ENCODE measurements at regions not wholly inside any gene's neighbourhood (a gene's known extent, or its start where the extent isn't known, plus 50 kb on each side); places are given as distances from the start of the nearest gene placed in this dataset.

GRCh38 chr22:48959496-48959895 lies 868.2 kb downstream of the BRD1 start:
- Histone ChIP-seq H3K36me3 (ENCODE audit: control insufficient read depth, insufficient read depth, low read length) (no peaks in the 10 kb centered on the region), H3K27me3 (replicated peaks; ENCODE audit: control insufficient read depth, insufficient read depth, low read length, poor library complexity, severe bottlenecking) (no peaks in the 10 kb centered on the region), H3K4me3 (ENCODE audit: insufficient read depth, low read depth, low read length, poor library complexity, severe bottlenecking) (no peak overlapping the region), H3K9me3 (ENCODE audit: control insufficient read depth, low read length) (no peaks in the 10 kb centered on the region), H3K4me1 (ENCODE audit: control insufficient read depth, insufficient read depth, low read length, poor library complexity, severe bottlenecking) (no peaks in the 10 kb centered on the region), H3K27ac (ENCODE audit: insufficient read depth, low read length, poor library complexity, severe bottlenecking) (no peak overlapping the region)
- no peak for DNase-seq

GRCh38 chr22:48957987-48958321 lies 869.7 kb downstream of the BRD1 start:
- Histone ChIP-seq H3K27ac (ENCODE audit: insufficient read depth, low read length, poor library complexity, severe bottlenecking) (no peak overlapping the region), H3K9me3 (ENCODE audit: control insufficient read depth, low read length) (no peaks in the 10 kb centered on the region), H3K27me3 (replicated peaks; ENCODE audit: control insufficient read depth, insufficient read depth, low read length, poor library complexity, severe bottlenecking) (no peaks in the 10 kb centered on the region), H3K4me3 (ENCODE audit: insufficient read depth, low read depth, low read length, poor library complexity, severe bottlenecking) (no peak overlapping the region), H3K4me1 (ENCODE audit: control insufficient read depth, insufficient read depth, low read length, poor library complexity, severe bottlenecking) (no peaks in the 10 kb centered on the region), H3K36me3 (ENCODE audit: control insufficient read depth, insufficient read depth, low read length) (no peaks in the 10 kb centered on the region)
- DNase-seq, result no peak

- no peak overlapping the region for H3K27ac ChIP-seq (ENCODE audit: insufficient read depth, low read length, poor library complexity, severe bottlenecking)
- H3K36me3 ChIP-seq (ENCODE audit: control insufficient read depth, insufficient read depth, low read length), result no peaks in the 10 kb centered on the region
- no peak overlapping the region for H3K4me3 ChIP-seq (ENCODE audit: insufficient read depth, low read depth, low read length, poor library complexity, severe bottlenecking)
- no peaks in the 10 kb centered on the region for H3K9me3 ChIP-seq (ENCODE audit: control insufficient read depth, low read length)
- no peak for DNase-seq
- no peaks in the 10 kb centered on the region for H3K4me1 ChIP-seq (ENCODE audit: control insufficient read depth, insufficient read depth, low read length, poor library complexity, severe bottlenecking)
- no peaks in the 10 kb centered on the region for H3K27me3 ChIP-seq (replicated peaks; ENCODE audit: control insufficient read depth, insufficient read depth, low read length, poor library complexity, severe bottlenecking)
Observed at GRCh38 chr22:48957311-48957986, 870.2 kb downstream of the BRD1 start.

- H3K36me3 ChIP-seq (ENCODE audit: control insufficient read depth, insufficient read depth, low read length), result no peaks in the 10 kb centered on the region
- H3K4me3 ChIP-seq (ENCODE audit: insufficient read depth, low read depth, low read length, poor library complexity, severe bottlenecking), result no peak overlapping the region
- no peaks in the 10 kb centered on the region for H3K27me3 ChIP-seq (replicated peaks; ENCODE audit: control insufficient read depth, insufficient read depth, low read length, poor library complexity, severe bottlenecking)
- no peak overlapping the region for H3K27ac ChIP-seq (ENCODE audit: insufficient read depth, low read length, poor library complexity, severe bottlenecking)
- no peak for DNase-seq
- no peaks in the 10 kb centered on the region for H3K9me3 ChIP-seq (ENCODE audit: control insufficient read depth, low read length)
- H3K4me1 ChIP-seq (ENCODE audit: control insufficient read depth, insufficient read depth, low read length, poor library complexity, severe bottlenecking), result no peaks in the 10 kb centered on the region
Observed at GRCh38 chr22:48955351-48956311, 872.0 kb downstream of the BRD1 start.

GRCh38 chr22:48954781-48955311 lies 872.8 kb downstream of the BRD1 start:
- Histone ChIP-seq H3K9me3 (ENCODE audit: control insufficient read depth, low read length) (no peaks in the 10 kb centered on the region), H3K27me3 (replicated peaks; ENCODE audit: control insufficient read depth, insufficient read depth, low read length, poor library complexity, severe bottlenecking) (peaks cover 3% of the 10 kb centered on the region), H3K36me3 (ENCODE audit: control insufficient read depth, insufficient read depth, low read length) (no peaks in the 10 kb centered on the region), H3K27ac (ENCODE audit: insufficient read depth, low read length, poor library complexity, severe bottlenecking) (no peak overlapping the region), H3K4me1 (ENCODE audit: control insufficient read depth, insufficient read depth, low read length, poor library complexity, severe bottlenecking) (no peaks in the 10 kb centered on the region), H3K4me3 (ENCODE audit: insufficient read depth, low read depth, low read length, poor library complexity, severe bottlenecking) (no peak overlapping the region)
- no peak for DNase-seq

GRCh38 chr22:48953830-48954229 lies 873.8 kb downstream of the BRD1 start:
- H3K27me3 ChIP-seq (replicated peaks; ENCODE audit: control insufficient read depth, insufficient read depth, low read length, poor library complexity, severe bottlenecking), result peaks cover 3% of the 10 kb centered on the region
- no peaks in the 10 kb centered on the region for H3K9me3 ChIP-seq (ENCODE audit: control insufficient read depth, low read length)
- H3K4me1 ChIP-seq (ENCODE audit: control insufficient read depth, insufficient read depth, low read length, poor library complexity, severe bottlenecking), result no peaks in the 10 kb centered on the region
- no peak for DNase-seq
- no peak overlapping the region for H3K27ac ChIP-seq (ENCODE audit: insufficient read depth, low read length, poor library complexity, severe bottlenecking)
- no peaks in the 10 kb centered on the region for H3K36me3 ChIP-seq (ENCODE audit: control insufficient read depth, insufficient read depth, low read length)
- H3K4me3 ChIP-seq (ENCODE audit: insufficient read depth, low read depth, low read length, poor library complexity, severe bottlenecking), result no peak overlapping the region

- no peak for DNase-seq
- no peaks in the 10 kb centered on the region for H3K4me1 ChIP-seq (ENCODE audit: control insufficient read depth, insufficient read depth, low read length, poor library complexity, severe bottlenecking)
- no peak overlapping the region for H3K4me3 ChIP-seq (ENCODE audit: insufficient read depth, low read depth, low read length, poor library complexity, severe bottlenecking)
- H3K9me3 ChIP-seq (ENCODE audit: control insufficient read depth, low read length), result no peaks in the 10 kb centered on the region
- H3K27ac ChIP-seq (ENCODE audit: insufficient read depth, low read length, poor library complexity, severe bottlenecking), result no peak overlapping the region
- no peaks in the 10 kb centered on the region for H3K36me3 ChIP-seq (ENCODE audit: control insufficient read depth, insufficient read depth, low read length)
- H3K27me3 ChIP-seq (replicated peaks; ENCODE audit: control insufficient read depth, insufficient read depth, low read length, poor library complexity, severe bottlenecking), result peaks cover 3% of the 10 kb centered on the region
Observed at GRCh38 chr22:48953103-48953720, 874.5 kb downstream of the BRD1 start.

GRCh38 chr22:48952256-48953102 lies 875.2 kb downstream of the BRD1 start:
- Histone ChIP-seq H3K36me3 (ENCODE audit: control insufficient read depth, insufficient read depth, low read length) (no peaks in the 10 kb centered on the region), H3K27ac (ENCODE audit: insufficient read depth, low read length, poor library complexity, severe bottlenecking) (no peak overlapping the region), H3K4me3 (ENCODE audit: insufficient read depth, low read depth, low read length, poor library complexity, severe bottlenecking) (no peak overlapping the region), H3K27me3 (replicated peaks; ENCODE audit: control insufficient read depth, insufficient read depth, low read length, poor library complexity, severe bottlenecking) (peaks cover 3% of the 10 kb centered on the region), H3K4me1 (ENCODE audit: control insufficient read depth, insufficient read depth, low read length, poor library complexity, severe bottlenecking) (no peaks in the 10 kb centered on the region), H3K9me3 (ENCODE audit: control insufficient read depth, low read length) (no peaks in the 10 kb centered on the region)
- DNase-seq, result no peak

- peaks cover 3% of the 10 kb centered on the region for H3K27me3 ChIP-seq (replicated peaks; ENCODE audit: control insufficient read depth, insufficient read depth, low read length, poor library complexity, severe bottlenecking)
- H3K4me3 ChIP-seq (ENCODE audit: insufficient read depth, low read depth, low read length, poor library complexity, severe bottlenecking), result no peak overlapping the region
- H3K27ac ChIP-seq (ENCODE audit: insufficient read depth, low read length, poor library complexity, severe bottlenecking), result no peak overlapping the region
- DNase-seq, result no peak
- no peaks in the 10 kb centered on the region for H3K9me3 ChIP-seq (ENCODE audit: control insufficient read depth, low read length)
- no peaks in the 10 kb centered on the region for H3K36me3 ChIP-seq (ENCODE audit: control insufficient read depth, insufficient read depth, low read length)
- H3K4me1 ChIP-seq (ENCODE audit: control insufficient read depth, insufficient read depth, low read length, poor library complexity, severe bottlenecking), result no peaks in the 10 kb centered on the region
Observed at GRCh38 chr22:48951836-48952235, 875.8 kb downstream of the BRD1 start.
